IPS DF 6.9 (cell line): ENCODE measurements at regions not wholly inside any gene's neighbourhood (a gene's known extent, or its start where the extent isn't known, plus 50 kb on each side); places are given as distances from the start of the nearest gene placed in this dataset.

Source experiments
- DNase-seq: peaks from one replicate; pipeline ENCODE4 v3.0.0-alpha.2; 2013; ENCODE audit warnings: low read depth, low spot score
- H3K27ac ChIP-seq: one replicate; pipeline ENCODE4 v1.5.1; 2013; ENCODE audit warnings: low read length, control low read depth
- H3K27me3 ChIP-seq: 2 replicates; pipeline ENCODE4 v1.6.1; 2013; ENCODE audit warnings: mild to moderate bottlenecking, low read length; ENCODE audit not compliant: control insufficient read depth, insufficient read depth
- H3K36me3 ChIP-seq: 2 replicates; pipeline ENCODE4 v1.6.1; 2013; ENCODE audit warnings: low read length; ENCODE audit not compliant: control insufficient read depth, insufficient read depth
- H3K4me1 ChIP-seq: 2 replicates; pipeline ENCODE4 v1.6.1; 2013; ENCODE audit warnings: low read length; ENCODE audit not compliant: control insufficient read depth, insufficient read depth
- H3K4me3 ChIP-seq: 2 replicates; pipeline ENCODE4 v1.5.1; 2013; ENCODE audit warnings: mild to moderate bottlenecking, low read length
- H3K9me3 ChIP-seq: 2 replicates; pipeline ENCODE4 v1.6.1; 2013; ENCODE audit warnings: low read length, inconsistent platforms; ENCODE audit not compliant: control insufficient read depth, insufficient read depth
- WGBS: extraction: QIAGEN DNeasy Blood & Tissue Kit; methylation state at CpG from one replicate; pipeline ENCODE4 v1.1.7; 2013; ENCODE audit warnings: mixed read lengths, missing lambda C conversion rate; ENCODE audit not compliant: insufficient read length, insufficient coverage; 5-methylcytosine and 5-hydroxymethylcytosine counted together

GRCh38 chr2:128410758-128411215 is 92.1 kb upstream of the HS6ST1 start:
- no peak overlapping the region for H3K4me3 ChIP-seq
- H3K27ac ChIP-seq = no peak overlapping the region
- peaks cover 6% of the 10 kb centered on the region for H3K4me1 ChIP-seq
- H3K36me3 ChIP-seq = no peaks in the 10 kb centered on the region
- no CpG with 5 or more reads among the region's 8 CpGs for WGBS
- no peaks in the 10 kb centered on the region for H3K27me3 ChIP-seq
- no peaks in the 10 kb centered on the region for H3K9me3 ChIP-seq
- no peak for DNase-seq

DNA sequence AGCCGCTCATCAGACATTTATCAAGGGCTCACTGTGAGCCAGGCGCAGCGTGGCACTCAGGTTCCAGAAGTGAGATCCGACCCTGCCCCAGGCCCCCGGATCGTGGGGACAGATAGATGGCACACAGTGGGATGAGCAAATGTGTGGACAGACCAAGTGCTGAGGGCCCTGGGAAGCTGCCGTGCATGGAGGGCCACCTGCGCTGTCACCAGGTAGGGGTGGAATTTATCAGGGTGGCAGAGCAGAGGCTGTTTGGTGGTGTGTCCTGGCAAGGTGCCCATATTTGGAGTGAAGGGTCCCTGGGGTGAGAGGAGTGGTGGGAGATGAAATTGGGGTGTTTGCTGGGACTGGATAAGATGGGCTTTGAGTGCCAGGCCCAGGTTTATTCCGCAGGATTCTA is 92.8 kb upstream of the HS6ST1 start:
- Histone ChIP-seq H3K27me3 (no peaks in the 10 kb centered on the region), H3K4me1 (peaks cover 6% of the 10 kb centered on the region), H3K27ac (no peak overlapping the region), H3K36me3 (no peaks in the 10 kb centered on the region), H3K4me3 (no peak overlapping the region), H3K9me3 (no peaks in the 10 kb centered on the region)
- no CpG with 5 or more reads among the region's 9 CpGs for WGBS
- DNase-seq = no peak

GRCh38 chr2:128412181-128412871 is 93.7 kb upstream of the HS6ST1 start:
- H3K4me3 ChIP-seq = no peak overlapping the region
- peaks cover 3% of the 10 kb centered on the region for H3K4me1 ChIP-seq
- H3K27ac ChIP-seq = no peak overlapping the region
- no peaks in the 10 kb centered on the region for H3K36me3 ChIP-seq
- WGBS = no CpG with 5 or more reads among the region's 7 CpGs
- no peaks in the 10 kb centered on the region for H3K9me3 ChIP-seq
- DNase-seq = no peak
- no peaks in the 10 kb centered on the region for H3K27me3 ChIP-seq

GRCh38 chr2:128413014-128413717 is 94.5 kb upstream of the HS6ST1 start:
- WGBS = no CpG with 5 or more reads among the region's 10 CpGs
- Histone ChIP-seq H3K4me3 (no peak overlapping the region), H3K36me3 (no peaks in the 10 kb centered on the region), H3K27me3 (no peaks in the 10 kb centered on the region), H3K4me1 (peaks cover 3% of the 10 kb centered on the region; the same call in 1 of the 2 replicates), H3K9me3 (no peaks in the 10 kb centered on the region), H3K27ac (no peak overlapping the region)
- no peak for DNase-seq

DNA sequence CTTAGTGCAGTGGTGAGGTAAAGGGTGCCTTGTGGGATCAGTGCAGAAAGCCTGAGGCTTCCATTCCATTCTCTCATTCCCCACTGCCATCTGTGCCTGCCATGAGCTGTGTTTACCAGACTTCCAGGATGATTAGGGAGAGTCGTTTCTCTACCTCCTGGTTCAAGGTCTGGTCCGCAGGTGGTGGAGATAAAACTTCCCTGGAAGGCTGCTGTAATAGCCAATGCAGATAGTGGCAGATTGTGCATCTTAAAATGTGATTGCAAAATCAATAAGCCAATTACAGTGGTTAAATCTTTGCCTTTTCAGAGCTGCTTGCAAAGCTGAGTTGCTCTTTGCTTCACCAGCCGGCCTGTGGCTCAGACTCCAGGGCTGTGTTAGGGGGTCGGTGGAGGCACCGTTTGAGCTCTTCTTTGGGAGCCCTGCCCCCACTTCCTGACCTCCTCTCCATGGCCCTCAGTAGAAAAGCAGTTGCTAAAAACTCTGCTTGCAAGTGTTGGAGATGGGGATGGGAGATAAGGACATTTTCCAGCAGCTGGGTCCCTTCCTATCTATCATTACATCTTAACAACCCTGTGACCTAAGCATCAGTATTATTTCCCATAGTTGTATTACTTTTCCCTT is 95.2 kb upstream of the HS6ST1 start:
- no CpG with 5 or more reads among the region's 5 CpGs for WGBS
- Histone ChIP-seq H3K9me3 (no peaks in the 10 kb centered on the region), H3K27ac (no peak overlapping the region), H3K4me1 (peaks cover 1% of the 10 kb centered on the region; the same call in 1 of the 2 replicates), H3K27me3 (no peaks in the 10 kb centered on the region), H3K36me3 (no peaks in the 10 kb centered on the region), H3K4me3 (no peak overlapping the region)
- DNase-seq = no peak

DNA sequence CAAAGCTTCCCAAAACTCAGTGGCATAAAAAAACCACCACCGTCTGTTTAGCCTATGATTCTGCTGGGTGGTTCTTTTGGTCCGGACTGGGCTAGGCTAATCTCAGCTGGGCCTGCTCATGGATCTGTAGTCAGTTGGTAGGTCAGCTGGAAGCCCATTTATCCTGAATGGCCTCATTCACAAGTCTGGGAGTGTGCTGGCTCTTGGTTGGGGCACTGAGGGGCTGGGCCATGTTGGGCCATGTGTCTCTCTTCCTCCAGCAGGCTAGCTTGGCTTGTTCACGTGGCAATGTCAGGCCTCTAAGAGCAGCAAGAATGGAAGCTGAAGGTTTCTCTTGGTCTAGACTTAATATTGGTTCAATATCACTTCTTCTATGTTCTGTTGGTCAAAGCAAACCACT is 95.7 kb upstream of the HS6ST1 start:
- no peak for DNase-seq
- no peaks in the 10 kb centered on the region for H3K36me3 ChIP-seq
- no peak overlapping the region for H3K4me3 ChIP-seq
- H3K27ac ChIP-seq = no peak overlapping the region
- peaks cover 1% of the 10 kb centered on the region; the same call in 1 of the 2 replicates for H3K4me1 ChIP-seq
- no peaks in the 10 kb centered on the region for H3K27me3 ChIP-seq
- WGBS = no CpG with 5 or more reads among the region's 3 CpGs
- H3K9me3 ChIP-seq = no peaks in the 10 kb centered on the region

- peaks cover 1% of the 10 kb centered on the region; the same call in 1 of the 2 replicates for H3K4me1 ChIP-seq
- DNase-seq = no peak
- no CpG with 5 or more reads among the region's 4 CpGs for WGBS
Observed at GRCh38 chr2:128414946-128415778, 96.5 kb upstream of the HS6ST1 start.

GRCh38 chr2:128415779-128416061 is 97.1 kb upstream of the HS6ST1 start:
- Histone ChIP-seq H3K9me3 (no peaks in the 10 kb centered on the region), H3K27ac (no peak overlapping the region), H3K4me3 (no peak overlapping the region), H3K27me3 (no peaks in the 10 kb centered on the region), H3K36me3 (no peaks in the 10 kb centered on the region), H3K4me1 (peaks cover 1% of the 10 kb centered on the region; the same call in 1 of the 2 replicates)
- no peak for DNase-seq
- WGBS = no CpG with 5 or more reads among the region's 1 CpG

More at GRCh38 chr2:128414946-128415778, 96.5 kb upstream of the HS6ST1 start:
- no peaks in the 10 kb centered on the region for H3K27me3 ChIP-seq
- H3K27ac ChIP-seq = no peak overlapping the region
- no peak overlapping the region for H3K4me3 ChIP-seq
- no peaks in the 10 kb centered on the region for H3K9me3 ChIP-seq
- no peaks in the 10 kb centered on the region for H3K36me3 ChIP-seq

- no CpG with 5 or more reads among the region's 9 CpGs for WGBS
Observed at GRCh38 chr2:128416109-128416785, 97.6 kb upstream of the HS6ST1 start.

More at GRCh38 chr2:128416109-128416785, 97.6 kb upstream of the HS6ST1 start:
- no peak overlapping the region for H3K27ac ChIP-seq
- no peak overlapping the region for H3K4me3 ChIP-seq
- peaks cover 1% of the 10 kb centered on the region; the same call in 1 of the 2 replicates for H3K4me1 ChIP-seq
- no peaks in the 10 kb centered on the region for H3K27me3 ChIP-seq
- no peaks in the 10 kb centered on the region for H3K9me3 ChIP-seq
- no peak for DNase-seq
- no peaks in the 10 kb centered on the region for H3K36me3 ChIP-seq
